Activated T-cell treated with anti-CD3 and anti-CD28 coated beads, Interleukin-2, amount 50 U/mL, for 72 hours (primary cell): ENCODE measurements at regions not wholly inside any gene's neighbourhood (a gene's known extent, or its start where the extent isn't known, plus 50 kb on each side); places are given as distances from the start of the nearest gene placed in this dataset.

Experiments used
- ATAC-seq, 2 donors: fragments of 150-1000 bp; cut with Tn5 transposase; replicated peaks in 1 of 2; 2 replicates each; pipeline ENCODE4 v1.10.0; 2021; ENCODE audit warnings: moderate library complexity in 2 of 2, mild to moderate bottlenecking in 1 of 2
- DNase-seq, 2 donors: peaks; one replicate each; pipeline ENCODE4 v3.0.0; 2021 to 2022; ENCODE audit warnings: mixed read lengths in 1 of 2
- H3K27ac Mint-ChIP-seq: one replicate; pipeline ENCODE4 v1.8.0; 2022; ENCODE audit warnings: mild to moderate bottlenecking, moderate library complexity, mixed read lengths
- H3K27me3 Mint-ChIP-seq: one replicate; pipeline ENCODE4 v1.8.0; 2022; ENCODE audit warnings: low read depth, mixed read lengths
- H3K36me3 Mint-ChIP-seq, 2 donors: one replicate each; pipeline ENCODE4 v1.8.0; 2022; ENCODE audit warnings: mixed read lengths in 2 of 2, mild to moderate bottlenecking in 1 of 2; ENCODE audit not compliant: insufficient read depth in 2 of 2
- H3K4me1 Mint-ChIP-seq: one replicate; pipeline ENCODE4 v1.8.0; 2022; ENCODE audit warnings: low read depth, mixed read lengths
- H3K4me3 Mint-ChIP-seq, 2 donors: one replicate each; pipeline ENCODE4 v1.8.0; 2022; ENCODE audit warnings: mild to moderate bottlenecking in 2 of 2, mixed read lengths in 2 of 2, moderate library complexity in 2 of 2
- H3K9me3 Mint-ChIP-seq, 2 donors: one replicate each; pipeline ENCODE4 v1.8.0; 2022; ENCODE audit warnings: mixed read lengths in 2 of 2

GRCh38 chr10:25076506-25077177 lies 60.2 kb downstream of the THNSL1 start:
- no peak overlapping the region for H3K27ac Mint-ChIP-seq
- no peak for ATAC-seq
- H3K27me3 Mint-ChIP-seq = peaks cover 20% of the 10 kb centered on the region

DNA sequence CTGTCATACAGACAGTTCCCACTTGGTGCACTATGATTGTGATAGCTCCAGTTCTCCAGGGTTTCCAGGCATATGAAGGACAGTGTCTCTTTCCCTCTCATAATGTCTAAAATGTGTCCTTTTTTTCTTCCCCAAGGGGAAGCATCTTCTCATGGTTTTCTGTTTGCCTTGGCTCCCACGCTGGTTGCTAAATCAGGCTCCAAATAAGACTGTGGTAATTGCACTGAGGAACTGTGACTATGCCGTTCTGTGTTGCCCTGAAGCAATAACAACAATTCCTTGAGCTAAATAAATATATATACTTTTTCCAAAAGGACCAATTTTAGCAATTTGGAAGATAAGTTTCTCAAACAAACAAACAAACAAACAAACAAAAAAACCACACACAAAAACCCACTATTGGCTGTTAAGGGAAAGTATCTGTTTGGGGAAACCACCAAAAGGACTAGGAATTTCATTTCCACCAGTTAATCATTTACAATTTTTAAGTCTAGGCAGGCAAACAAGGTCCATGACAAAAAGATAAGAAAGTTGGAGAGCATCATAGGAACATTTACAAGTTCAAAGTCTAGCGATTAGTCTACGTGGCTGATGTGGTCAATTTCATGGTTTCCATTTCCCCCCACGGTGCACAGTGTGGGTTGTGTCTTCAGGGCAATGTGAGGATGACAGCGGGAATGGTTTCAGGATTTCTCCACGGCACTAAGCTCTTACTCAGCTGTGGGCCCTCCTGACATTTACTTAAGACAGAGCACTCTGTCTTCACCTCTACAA lies 62.4 kb downstream of the THNSL1 start:
- Mint-ChIP-seq H3K4me1 (no peaks in the 10 kb centered on the region), H3K27me3 (peaks cover 20% of the 10 kb centered on the region), H3K27ac (no peak overlapping the region), H3K36me3 (no peaks in the 10 kb centered on the region), H3K9me3 (no peaks in the 10 kb centered on the region), H3K4me3 (no peak overlapping the region)
- DNase-seq = no peak
- peak in 1 of 2 donors; percentile 26 for ATAC-seq

More at GRCh38 chr10:25076506-25077177, 60.2 kb downstream of the THNSL1 start:
- Mint-ChIP-seq H3K4me3 (no peak overlapping the region), H3K36me3 (no peaks in the 10 kb centered on the region), H3K4me1 (no peaks in the 10 kb centered on the region), H3K9me3 (no peaks in the 10 kb centered on the region)
- no peak for DNase-seq

- peak; percentile 57 to 62 for DNase-seq
These were observed 64.6 kb downstream of the THNSL1 start for GRCh38 chr10:25080880-25081581.

DNA sequence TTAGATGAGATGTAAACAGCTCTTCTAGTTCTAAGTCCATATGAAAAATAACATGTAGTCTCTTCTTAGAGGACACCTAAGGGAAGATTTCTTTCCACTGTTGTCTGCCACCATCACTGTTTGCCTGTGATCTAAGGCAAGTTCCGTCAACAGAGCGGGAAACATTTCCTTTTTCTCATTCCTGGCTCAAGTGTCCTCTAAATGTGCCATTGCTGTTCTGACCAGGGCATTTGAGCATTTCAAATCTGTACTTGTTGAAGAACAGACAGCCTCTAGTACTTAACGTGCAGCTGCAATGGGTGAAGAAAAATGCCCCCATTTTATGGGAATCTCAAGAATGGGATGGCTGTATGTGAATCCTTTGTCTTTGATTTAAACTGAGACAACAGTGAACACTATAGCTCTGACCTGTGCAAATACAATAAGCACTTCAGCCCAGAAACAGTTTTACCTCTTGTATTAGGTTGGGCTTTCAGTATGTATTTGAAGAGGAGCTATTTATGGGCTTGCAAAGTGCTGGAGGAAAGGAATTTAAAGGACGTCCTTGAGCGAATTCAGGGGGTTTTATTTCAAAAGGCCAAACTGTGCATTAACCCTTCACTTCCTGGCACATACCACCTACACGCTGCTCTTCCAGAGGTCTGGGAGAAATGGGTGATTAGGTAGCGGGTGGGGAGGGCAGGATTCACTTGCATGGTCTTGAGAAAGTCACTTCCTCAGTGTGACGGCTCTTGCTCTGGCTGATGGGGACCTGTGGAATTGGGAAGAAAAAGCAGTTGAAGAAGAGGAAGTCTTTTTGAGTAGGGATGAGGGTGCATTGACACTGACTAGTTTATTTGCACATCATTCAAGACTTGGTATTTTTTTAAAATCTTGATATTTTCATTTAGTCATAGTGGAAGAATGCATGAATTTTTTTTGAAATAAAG lies 66.1 kb downstream of the THNSL1 start:
- Mint-ChIP-seq H3K4me3 (no peak overlapping the region), H3K9me3 (no peaks in the 10 kb centered on the region), H3K27me3 (peaks cover 10% of the 10 kb centered on the region), H3K36me3 (no peaks in the 10 kb centered on the region), H3K27ac (no peak overlapping the region), H3K4me1 (no peaks in the 10 kb centered on the region)
- no peak for DNase-seq
- ATAC-seq = no peak

More at GRCh38 chr10:25080880-25081581, 64.6 kb downstream of the THNSL1 start:
- ATAC-seq = peak; percentile 60 to 75
- Mint-ChIP-seq H3K4me1 (no peaks in the 10 kb centered on the region), H3K4me3 (no peak overlapping the region), H3K36me3 (no peaks in the 10 kb centered on the region), H3K27me3 (peaks cover 10% of the 10 kb centered on the region), H3K9me3 (no peaks in the 10 kb centered on the region), H3K27ac (no peak overlapping the region)

- H3K4me3 Mint-ChIP-seq = no peak overlapping the region
- H3K27ac Mint-ChIP-seq = no peak overlapping the region
- no peak for DNase-seq
- H3K27me3 Mint-ChIP-seq = peaks cover 16% of the 10 kb centered on the region
- ATAC-seq = no peak
- H3K9me3 Mint-ChIP-seq = no peaks in the 10 kb centered on the region
- H3K4me1 Mint-ChIP-seq = no peaks in the 10 kb centered on the region
- no peaks in the 10 kb centered on the region for H3K36me3 Mint-ChIP-seq
These were observed 67.2 kb downstream of the THNSL1 start for GRCh38 chr10:25083546-25084111.

DNA sequence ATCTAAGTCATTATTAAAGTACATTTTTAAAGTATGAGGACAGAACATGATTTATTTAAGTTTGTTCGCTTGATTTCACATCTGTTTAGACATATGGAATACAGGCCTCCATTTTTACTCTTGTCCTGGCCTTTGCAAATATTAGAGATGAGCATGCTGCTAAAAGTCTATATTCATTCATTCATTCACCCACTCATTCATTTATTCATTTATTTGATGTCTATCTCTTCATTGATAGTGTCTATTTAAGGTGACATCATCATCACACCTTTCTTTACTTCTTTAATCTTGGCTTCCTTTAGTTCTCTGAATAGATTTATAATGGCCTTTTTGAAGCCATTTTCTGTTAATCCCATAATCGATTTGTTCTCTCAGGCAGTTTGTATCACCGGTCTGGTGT lies 68.0 kb downstream of the THNSL1 start:
- Mint-ChIP-seq H3K9me3 (no peaks in the 10 kb centered on the region), H3K4me1 (no peaks in the 10 kb centered on the region), H3K4me3 (no peak overlapping the region), H3K27me3 (peaks cover 16% of the 10 kb centered on the region), H3K36me3 (no peaks in the 10 kb centered on the region), H3K27ac (no peak overlapping the region)
- DNase-seq (no peak), ATAC-seq (no peak)

- no peak overlapping the region for H3K27ac Mint-ChIP-seq
- H3K4me3 Mint-ChIP-seq = no peak overlapping the region
- H3K36me3 Mint-ChIP-seq = peaks cover 9 to 15% of the 10 kb centered on the region in 2 donors
- peaks cover 15% of the 10 kb centered on the region for H3K27me3 Mint-ChIP-seq
- no peaks in the 10 kb centered on the region for H3K4me1 Mint-ChIP-seq
- ATAC-seq = no peak
- no peak for DNase-seq
- peaks cover 15 to 17% of the 10 kb centered on the region in 2 donors for H3K9me3 Mint-ChIP-seq
These were observed 78.2 kb downstream of the THNSL1 start for GRCh38 chr10:25094590-25094989.

DNA sequence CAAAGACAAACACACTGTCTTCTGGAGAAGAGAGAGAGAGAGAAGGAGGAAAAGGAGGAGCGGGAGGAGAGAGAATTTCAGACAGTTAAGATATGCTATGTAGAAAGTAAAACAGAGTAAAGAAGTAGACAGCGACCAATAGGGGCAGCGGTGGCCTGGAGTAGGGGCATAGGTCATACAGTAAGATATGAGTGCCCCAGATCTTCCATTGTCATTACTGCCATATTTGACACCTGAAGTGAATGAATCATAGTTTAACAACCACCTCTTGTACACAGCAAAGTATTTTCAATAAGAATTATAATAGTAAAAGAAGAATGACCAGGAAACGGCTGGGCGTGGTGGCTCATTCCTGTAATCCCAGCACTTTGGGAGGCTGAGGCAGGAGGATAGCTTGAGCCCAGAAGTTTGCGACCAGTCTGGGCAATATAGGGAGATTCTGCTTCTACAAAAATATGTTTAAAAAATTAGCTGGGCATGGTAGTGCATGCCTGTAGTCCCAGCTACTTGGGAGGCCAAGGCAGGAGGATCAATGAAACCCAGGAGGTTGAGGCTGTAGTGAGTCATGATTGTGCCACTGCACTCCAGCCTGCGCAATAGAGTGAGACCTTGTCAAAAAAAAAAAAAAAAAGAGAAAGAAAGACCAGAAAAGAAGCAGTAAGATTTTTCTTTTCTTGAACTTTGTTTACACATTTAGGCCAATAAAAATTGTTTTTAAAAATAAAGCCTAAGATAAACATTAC lies 77.0 kb upstream of the GPR158 start:
- Mint-ChIP-seq H3K4me1 (no peaks in the 10 kb centered on the region), H3K36me3 (peaks cover 9 to 15% of the 10 kb centered on the region in 2 donors), H3K27me3 (peaks cover 22% of the 10 kb centered on the region), H3K27ac (no peak overlapping the region), H3K9me3 (peaks cover 12 to 15% of the 10 kb centered on the region in 2 donors), H3K4me3 (no peak overlapping the region)
- ATAC-seq (no peak), DNase-seq (no peak)

GRCh38 chr10:25100141-25100540 lies 74.7 kb upstream of the GPR158 start:
- Mint-ChIP-seq H3K27ac (no peak overlapping the region), H3K9me3 (peaks cover 3 to 4% of the 10 kb centered on the region in 2 donors), H3K36me3 (peaks cover 0 to 5% of the 10 kb centered on the region in 2 donors), H3K4me1 (no peaks in the 10 kb centered on the region), H3K4me3 (no peak overlapping the region), H3K27me3 (peaks cover 7% of the 10 kb centered on the region)
- DNase-seq (no peak), ATAC-seq (no peak)

DNA sequence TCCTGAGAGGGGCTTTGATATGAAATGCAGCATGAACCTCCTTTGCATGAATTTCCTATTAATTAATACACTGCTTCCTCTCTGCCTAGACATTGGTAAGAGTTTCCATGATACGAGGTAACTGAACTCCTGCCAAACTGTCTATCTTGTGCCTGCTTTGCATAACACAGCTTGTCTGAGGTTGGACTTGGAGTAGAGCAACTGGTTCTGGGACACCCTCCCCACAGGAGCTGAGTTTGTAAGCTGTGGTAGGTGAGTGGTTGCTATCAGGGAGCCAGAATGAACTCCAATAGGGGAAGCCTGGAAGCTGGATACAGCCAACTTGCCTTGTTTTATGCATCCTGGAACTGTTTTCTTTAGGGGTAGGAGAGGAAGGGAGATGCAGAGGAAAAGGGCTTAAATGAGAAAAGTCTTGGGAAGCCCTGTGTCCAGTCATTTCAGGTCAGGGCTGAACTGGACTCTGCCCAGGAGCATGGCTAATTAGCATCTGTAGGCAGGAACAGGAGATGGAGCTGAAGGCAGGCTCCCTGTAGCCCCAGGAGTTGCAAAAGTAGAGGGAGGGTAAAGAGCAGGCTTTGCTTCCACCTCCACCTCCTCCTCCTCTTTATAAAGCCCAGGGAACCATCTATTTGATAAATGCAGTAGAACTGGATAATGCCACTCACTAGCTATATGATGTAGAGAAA lies 73.2 kb upstream of the GPR158 start:
- Mint-ChIP-seq H3K27me3 (peaks cover 7% of the 10 kb centered on the region), H3K9me3 (peaks cover 2 to 4% of the 10 kb centered on the region in 2 donors), H3K4me1 (no peaks in the 10 kb centered on the region), H3K27ac (no peak overlapping the region), H3K4me3 (no peak overlapping the region), H3K36me3 (peaks cover 0 to 2% of the 10 kb centered on the region in 2 donors)
- DNase-seq = no peak
- ATAC-seq = no peak

- DNase-seq (no peak), ATAC-seq (no peak)
- H3K4me1 Mint-ChIP-seq = no peaks in the 10 kb centered on the region
- H3K27me3 Mint-ChIP-seq = peaks cover 7% of the 10 kb centered on the region
- no peak overlapping the region for H3K4me3 Mint-ChIP-seq
- no peak overlapping the region for H3K27ac Mint-ChIP-seq
- H3K36me3 Mint-ChIP-seq = no peaks in the 10 kb centered on the region
- peaks cover 2% of the 10 kb centered on the region in 2 donors for H3K9me3 Mint-ChIP-seq
These were observed 72.5 kb upstream of the GPR158 start for GRCh38 chr10:25102147-25102822.
